Neural cell (in vitro differentiated cells): ENCODE measurements at regions not wholly inside any gene's neighbourhood (a gene's known extent, or its start where the extent isn't known, plus 50 kb on each side); places are given as distances from the start of the nearest gene placed in this dataset.

Experiments
- H2AFZ ChIP-seq: fragments of 200-600, 300-800 bp; sonication (generic), shearing (Covaris generic); 2 replicates; pipeline ENCODE4 v1.6.0; 2014; ENCODE audit warnings: low read depth, mild to moderate bottlenecking, antibody characterized with exemption, low read length, moderate library complexity
- H3F3A ChIP-seq: fragments of 200-600 bp; shearing (Covaris generic); 2 replicates; pipeline ENCODE4 v1.6.1; 2016; ENCODE audit warnings: mild to moderate bottlenecking, moderate library complexity, mixed read lengths, antibody characterized with exemption, low read length; ENCODE audit not compliant: insufficient read depth, poor library complexity, severe bottlenecking
- H3K27ac ChIP-seq: fragments of 200-600, 300-800 bp; sonication (generic), shearing (Covaris generic); 2 replicates; pipeline ENCODE4 v1.5.1; 2014; ENCODE audit warnings: mild to moderate bottlenecking, low read length, moderate library complexity
- H3K27me3 ChIP-seq: fragments of 300-800, 200-600 bp; sonication (generic), shearing (Covaris generic); 2 replicates; pipeline ENCODE4 v1.6.0; 2014; ENCODE audit warnings: mild to moderate bottlenecking, low read depth, low read length, moderate library complexity; ENCODE audit not compliant: insufficient read depth
- H3K36me3 ChIP-seq: fragments of 300-800, 200-600 bp; sonication (generic), shearing (Covaris generic); 2 replicates; pipeline ENCODE4 v1.5.1; 2014; ENCODE audit warnings: mild to moderate bottlenecking, antibody characterized with exemption, low read length, moderate library complexity; ENCODE audit not compliant: insufficient read depth
- H3K4me2 ChIP-seq: fragments of 300-800, 200-600 bp; sonication (generic), shearing (Covaris generic); 2 replicates; pipeline ENCODE4 v1.6.0; 2014; ENCODE audit warnings: mild to moderate bottlenecking, low read length
- H3K4me3 ChIP-seq: fragments of 300-800, 200-600 bp; sonication (generic), shearing (Covaris generic); 2 replicates; pipeline ENCODE4 v1.5.1; 2014; ENCODE audit warnings: mild to moderate bottlenecking, low read length, moderate library complexity
- H3K79me2 ChIP-seq: fragments of 200-600 bp; shearing (Covaris generic); replicated peaks from 2 replicates; pipeline ENCODE4 v1.6.0; 2014; ENCODE audit warnings: mild to moderate bottlenecking, low read length, moderate library complexity; ENCODE audit not compliant: insufficient read depth
- H3K9ac ChIP-seq: fragments of 300-800, 200-600 bp; sonication (generic), shearing (Covaris generic); 2 replicates; pipeline ENCODE4 v1.6.1; 2016; ENCODE audit warnings: mild to moderate bottlenecking, low read length, mixed read lengths
- H3K9me2 ChIP-seq: fragments of 200-600 bp; shearing (Covaris generic); 2 replicates; pipeline ENCODE4 v1.6.1; 2016; ENCODE audit warnings: mild to moderate bottlenecking, low read length, mixed read lengths; ENCODE audit not compliant: insufficient read depth
- H3K9me3 ChIP-seq: fragments of 200-600, 300-800 bp; sonication (generic), shearing (Covaris generic); 2 replicates; pipeline ENCODE4 v1.6.1; 2016; ENCODE audit warnings: mild to moderate bottlenecking, mixed run types, low read length, moderate library complexity, mixed read lengths
- H4K20me1 ChIP-seq: fragments of 200-600 bp; shearing (Covaris generic); 2 replicates; pipeline ENCODE4 v1.6.1; 2016; ENCODE audit warnings: mild to moderate bottlenecking, mixed run types; ENCODE audit not compliant: insufficient read depth
- EP300 ChIP-seq: fragments of 450-650 bp; conservative IDR thresholded peaks from 2 replicates; pipeline ENCODE4 v1.6.1; 2014; ENCODE audit warnings: antibody characterized with exemption, mild to moderate bottlenecking, moderate library complexity; ENCODE audit not compliant: poor library complexity, severe bottlenecking
- EZH2 ChIP-seq: fragments of 200-600, 300-800 bp; shearing (Covaris generic), sonication (generic); IDR thresholded peaks from 2 replicates; pipeline ENCODE4 v1.6.1; 2014; ENCODE audit warnings: antibody characterized with exemption, low read length, borderline replicate concordance, mild to moderate bottlenecking; ENCODE audit not compliant: insufficient read depth, poor library complexity, severe bottlenecking
- MXI1 ChIP-seq: fragments of 450-650 bp; conservative IDR thresholded peaks from 2 replicates; pipeline ENCODE4 v1.6.1; 2014; ENCODE audit warnings: antibody characterized with exemption, mild to moderate bottlenecking; ENCODE audit not compliant: poor library complexity, severe bottlenecking
- POLR2AphosphoS5 ChIP-seq: IDR thresholded peaks from 2 replicates; pipeline ENCODE4 v1.6.1; 2012
- RAD21 ChIP-seq: fragments of 450-650 bp; conservative IDR thresholded peaks from 2 replicates; pipeline ENCODE4 v1.6.1; 2014; ENCODE audit warnings: antibody characterized with exemption, mild to moderate bottlenecking, moderate library complexity
- SMC3 ChIP-seq: fragments of 450-650 bp; conservative IDR thresholded peaks from 2 replicates; pipeline ENCODE4 v1.6.1; 2014; ENCODE audit warnings: antibody characterized with exemption, mild to moderate bottlenecking, moderate library complexity; ENCODE audit not compliant: poor library complexity
- TAF1 ChIP-seq: IDR thresholded peaks from 2 replicates; pipeline ENCODE4 v1.6.1; 2012; ENCODE audit warnings: low read depth
- TF ChIP-seq, protein P1 (sequence below): fragments of 450-650 bp; IDR thresholded peaks from 2 replicates; pipeline ENCODE4 v1.5.1; 2014; ENCODE audit warnings: antibody characterized with exemption, mild to moderate bottlenecking, moderate library complexity; ENCODE audit not compliant: poor library complexity, severe bottlenecking

DNA sequence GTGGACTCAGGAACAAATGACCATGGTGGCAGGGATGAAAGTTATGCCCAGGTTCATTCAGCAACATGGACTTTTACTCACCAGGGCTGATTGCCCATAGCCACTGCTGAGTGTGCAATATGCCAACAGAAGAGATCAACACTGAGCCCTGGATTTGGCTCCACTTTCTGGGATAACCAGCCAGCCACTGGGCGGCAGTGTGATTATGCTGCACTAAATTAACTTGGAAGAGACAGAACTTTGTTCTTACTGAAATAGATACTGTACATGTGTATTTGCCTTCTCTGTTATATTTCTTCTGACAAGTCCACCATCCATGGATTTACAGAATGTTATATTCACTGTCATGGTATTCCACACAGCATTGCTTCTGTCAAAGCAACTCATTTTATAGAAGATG lies 257.4 kb downstream of the TDRD3 start:
- TF ChIP-seq SMC3, result peak; percentile 59
- no peak for TF ChIP-seq EP300
- peak; percentile 61 for TF ChIP-seq RAD21
- TF ChIP-seq EZH2, result no peak
- TF ChIP-seq, protein P1, sequence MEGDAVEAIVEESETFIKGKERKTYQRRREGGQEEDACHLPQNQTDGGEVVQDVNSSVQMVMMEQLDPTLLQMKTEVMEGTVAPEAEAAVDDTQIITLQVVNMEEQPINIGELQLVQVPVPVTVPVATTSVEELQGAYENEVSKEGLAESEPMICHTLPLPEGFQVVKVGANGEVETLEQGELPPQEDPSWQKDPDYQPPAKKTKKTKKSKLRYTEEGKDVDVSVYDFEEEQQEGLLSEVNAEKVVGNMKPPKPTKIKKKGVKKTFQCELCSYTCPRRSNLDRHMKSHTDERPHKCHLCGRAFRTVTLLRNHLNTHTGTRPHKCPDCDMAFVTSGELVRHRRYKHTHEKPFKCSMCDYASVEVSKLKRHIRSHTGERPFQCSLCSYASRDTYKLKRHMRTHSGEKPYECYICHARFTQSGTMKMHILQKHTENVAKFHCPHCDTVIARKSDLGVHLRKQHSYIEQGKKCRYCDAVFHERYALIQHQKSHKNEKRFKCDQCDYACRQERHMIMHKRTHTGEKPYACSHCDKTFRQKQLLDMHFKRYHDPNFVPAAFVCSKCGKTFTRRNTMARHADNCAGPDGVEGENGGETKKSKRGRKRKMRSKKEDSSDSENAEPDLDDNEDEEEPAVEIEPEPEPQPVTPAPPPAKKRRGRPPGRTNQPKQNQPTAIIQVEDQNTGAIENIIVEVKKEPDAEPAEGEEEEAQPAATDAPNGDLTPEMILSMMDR, result peak; percentile 47
- Histone ChIP-seq H3K27me3 (no peaks in the 10 kb centered on the region), H3K79me2 (no peaks in the 10 kb centered on the region), H3K27ac (no peak overlapping the region), H3K36me3 (no peaks in the 10 kb centered on the region), H2AFZ (no peak overlapping the region), H4K20me1 (no peaks in the 10 kb centered on the region), H3K9me2 (no peaks in the 10 kb centered on the region), H3K9me3 (no peaks in the 10 kb centered on the region), H3K4me3 (no peak overlapping the region), H3K9ac (no peak overlapping the region), H3K4me2 (no peak overlapping the region), H3F3A (no peaks in the 10 kb centered on the region)

- Histone ChIP-seq H4K20me1 (no peaks in the 10 kb centered on the region), H3F3A (no peaks in the 10 kb centered on the region), H3K9me2 (no peaks in the 10 kb centered on the region), H3K27ac (no peak overlapping the region), H3K9me3 (no peaks in the 10 kb centered on the region), H3K4me3 (no peak overlapping the region), H3K9ac (no peak overlapping the region), H2AFZ (no peak overlapping the region), H3K4me2 (no peak overlapping the region), H3K79me2 (no peaks in the 10 kb centered on the region), H3K27me3 (no peaks in the 10 kb centered on the region), H3K36me3 (no peaks in the 10 kb centered on the region)
- TF ChIP-seq MXI1 (no peak), TAF1 (no peak)
Measured at GRCh38 chr13:60647547-60647946, 250.5 kb downstream of the TDRD3 start.

DNA sequence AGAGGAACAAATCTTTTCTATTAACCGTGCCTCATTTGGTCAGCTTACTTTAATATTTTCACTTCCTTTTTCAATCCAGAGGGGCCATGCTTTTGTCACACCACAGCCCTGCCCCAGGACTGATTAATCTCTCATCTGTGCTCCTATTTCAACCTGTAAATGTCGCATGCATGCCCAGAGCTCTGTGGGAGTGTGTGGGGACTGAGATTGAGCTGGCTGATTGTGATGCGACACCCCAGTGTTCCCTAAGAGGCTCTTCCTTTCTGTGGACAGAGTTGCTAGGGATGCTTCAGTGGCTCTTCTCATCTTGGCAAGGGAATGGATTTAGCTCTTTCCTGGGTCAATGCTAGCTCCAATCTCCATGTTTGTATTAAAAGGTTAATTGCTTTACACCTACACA lies 249.6 kb downstream of the TDRD3 start:
- TF ChIP-seq EP300, result no peak
- no peak for TF ChIP-seq SMC3
- no peak for TF ChIP-seq RAD21
- no peak for TF ChIP-seq POLR2AphosphoS5
- TF ChIP-seq MXI1, result no peak
- no peak overlapping the region for H3K4me3 ChIP-seq
- H3K9me3 ChIP-seq, result no peaks in the 10 kb centered on the region
- no peak overlapping the region for H3K27ac ChIP-seq
- H3F3A ChIP-seq, result no peaks in the 10 kb centered on the region
- no peak overlapping the region for H2AFZ ChIP-seq
- H3K79me2 ChIP-seq, result no peaks in the 10 kb centered on the region
- H3K36me3 ChIP-seq, result no peaks in the 10 kb centered on the region
- H3K9ac ChIP-seq, result no peak overlapping the region
- H3K9me2 ChIP-seq, result no peaks in the 10 kb centered on the region
- H3K4me2 ChIP-seq, result no peak overlapping the region
- H3K27me3 ChIP-seq, result no peaks in the 10 kb centered on the region
- H4K20me1 ChIP-seq, result no peaks in the 10 kb centered on the region

DNA sequence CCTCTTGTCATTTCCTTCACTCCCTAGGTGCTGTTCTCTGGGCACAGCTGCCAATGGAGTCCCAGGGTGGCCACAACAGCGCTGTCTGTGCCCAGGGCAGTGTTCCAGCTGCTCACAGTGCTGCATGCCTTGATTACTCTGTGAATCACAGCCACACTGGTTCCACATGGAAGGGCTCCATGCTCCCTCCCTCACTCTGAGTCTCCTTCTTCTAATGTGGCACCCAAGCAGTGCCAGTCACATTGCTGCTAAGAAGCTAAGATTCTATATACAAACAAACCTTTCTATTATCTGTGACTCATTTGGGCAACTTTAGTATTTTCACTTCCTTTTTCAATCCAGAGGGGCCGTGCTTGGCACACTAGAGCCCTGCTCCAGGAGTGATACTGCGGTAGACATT lies 248.7 kb downstream of the TDRD3 start:
- no peaks in the 10 kb centered on the region for H3K27me3 ChIP-seq
- H3K4me3 ChIP-seq, result no peak overlapping the region
- H3F3A ChIP-seq, result no peaks in the 10 kb centered on the region
- no peak overlapping the region for H3K27ac ChIP-seq
- no peaks in the 10 kb centered on the region for H4K20me1 ChIP-seq
- no peak overlapping the region for H2AFZ ChIP-seq
- H3K79me2 ChIP-seq, result no peaks in the 10 kb centered on the region
- no peak overlapping the region for H3K9ac ChIP-seq
- no peaks in the 10 kb centered on the region for H3K9me2 ChIP-seq
- no peak for TF ChIP-seq POLR2AphosphoS5
- no peak for TF ChIP-seq SMC3
- TF ChIP-seq EZH2, result no peak
- TF ChIP-seq, protein P1, result no peak
- no peaks in the 10 kb centered on the region for H3K9me3 ChIP-seq
- H3K4me2 ChIP-seq, result no peak overlapping the region
- no peaks in the 10 kb centered on the region for H3K36me3 ChIP-seq
